ENCODE measurements at regions not wholly inside any gene's neighbourhood (a gene's known extent, or its start where the extent isn't known, plus 50 kb on each side); places are given as distances from the start of the nearest gene placed in this dataset.

- Histone ChIP-seq H3K79me2 (ENCODE audit: control insufficient read depth, insufficient read depth, low read length) (no peaks in the 10 kb centered on the region), H3K9me3 (ENCODE audit: control insufficient read depth, low read depth, low read length) (no peaks in the 10 kb centered on the region), H3K27ac (ENCODE audit: control insufficient read depth, insufficient read depth, low read length) (no peak overlapping the region), H3K4me3 (ENCODE audit: control insufficient read depth in 2 of 3, extremely low read depth in 1 of 3, insufficient read depth in 2 of 3, low read depth in 1 of 3, low read length in 3 of 3) (no peak overlapping the region), H3K9me1 (ENCODE audit: control insufficient read depth, extremely low read depth, insufficient read depth, low read length) (no peaks in the 10 kb centered on the region), H3K4me1 (ENCODE audit: control insufficient read depth, extremely low read depth, insufficient read depth, low read length) (no peaks in the 10 kb centered on the region), H3K36me3 (ENCODE audit: control insufficient read depth in 2 of 2, extremely low read depth in 1 of 2, insufficient read depth in 2 of 2, low read length in 2 of 2) (no peaks in the 10 kb centered on the region), H3K4me2 (ENCODE audit: control insufficient read depth, extremely low read depth, insufficient read depth, low read depth, low read length) (no peak overlapping the region), H4K20me1 (ENCODE audit: control insufficient read depth, extremely low read depth, insufficient read depth, low read length) (no peaks in the 10 kb centered on the region), H3K9ac (ENCODE audit: control insufficient read depth, extremely low read depth, insufficient read depth, low read length) (no peak overlapping the region), H3K27me3 (ENCODE audit: control insufficient read depth, extremely low read depth, insufficient read depth, low read length) (no peaks in the 10 kb centered on the region), H2AFZ (ENCODE audit: control insufficient read depth, low read length) (no peak overlapping the region)
- dilution Hi-C loops (cut with MboI; ENCODE audit: extremely low pct_ligation_motif_present, low sequenced_read_pairs) = no loop called here
- no peak for FAIRE-seq
- DNase-seq (ENCODE audit: low read depth, low spot score) = no peak
- TF ChIP-seq, protein P1, sequence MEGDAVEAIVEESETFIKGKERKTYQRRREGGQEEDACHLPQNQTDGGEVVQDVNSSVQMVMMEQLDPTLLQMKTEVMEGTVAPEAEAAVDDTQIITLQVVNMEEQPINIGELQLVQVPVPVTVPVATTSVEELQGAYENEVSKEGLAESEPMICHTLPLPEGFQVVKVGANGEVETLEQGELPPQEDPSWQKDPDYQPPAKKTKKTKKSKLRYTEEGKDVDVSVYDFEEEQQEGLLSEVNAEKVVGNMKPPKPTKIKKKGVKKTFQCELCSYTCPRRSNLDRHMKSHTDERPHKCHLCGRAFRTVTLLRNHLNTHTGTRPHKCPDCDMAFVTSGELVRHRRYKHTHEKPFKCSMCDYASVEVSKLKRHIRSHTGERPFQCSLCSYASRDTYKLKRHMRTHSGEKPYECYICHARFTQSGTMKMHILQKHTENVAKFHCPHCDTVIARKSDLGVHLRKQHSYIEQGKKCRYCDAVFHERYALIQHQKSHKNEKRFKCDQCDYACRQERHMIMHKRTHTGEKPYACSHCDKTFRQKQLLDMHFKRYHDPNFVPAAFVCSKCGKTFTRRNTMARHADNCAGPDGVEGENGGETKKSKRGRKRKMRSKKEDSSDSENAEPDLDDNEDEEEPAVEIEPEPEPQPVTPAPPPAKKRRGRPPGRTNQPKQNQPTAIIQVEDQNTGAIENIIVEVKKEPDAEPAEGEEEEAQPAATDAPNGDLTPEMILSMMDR (optimal IDR thresholded peaks at IDR 0.05 in 1 of 3, IDR thresholded peaks at IDR 0.05 in 1 of 3, conservative IDR thresholded peaks at IDR 0.05 in 1 of 3; ENCODE audit: extremely low read depth in 1 of 3, insufficient read depth in 2 of 3, low read length in 3 of 3) = no peak
- no peak for TF ChIP-seq EZH2 (IDR thresholded peaks at IDR 0.05; ENCODE audit: low read length)
Measured at GRCh38 chr3:145489011-145489410, 672.0 kb downstream of the PLOD2 start.

GRCh38 chr3:145490088-145491048 lies 670.6 kb downstream of the PLOD2 start:
- no peaks in the 10 kb centered on the region for H3K4me1 ChIP-seq (ENCODE audit: control insufficient read depth, extremely low read depth, insufficient read depth, low read length)
- TF ChIP-seq, protein P1 (optimal IDR thresholded peaks at IDR 0.05 in 1 of 3, IDR thresholded peaks at IDR 0.05 in 1 of 3, conservative IDR thresholded peaks at IDR 0.05 in 1 of 3; ENCODE audit: extremely low read depth in 1 of 3, insufficient read depth in 2 of 3, low read length in 3 of 3) = no peak
- H3K27me3 ChIP-seq (ENCODE audit: control insufficient read depth, extremely low read depth, insufficient read depth, low read length) = no peaks in the 10 kb centered on the region
- H3K36me3 ChIP-seq (ENCODE audit: control insufficient read depth in 2 of 2, extremely low read depth in 1 of 2, insufficient read depth in 2 of 2, low read length in 2 of 2) = no peaks in the 10 kb centered on the region
- no peak overlapping the region for H3K27ac ChIP-seq (ENCODE audit: control insufficient read depth, insufficient read depth, low read length)
- DNase-seq (ENCODE audit: low read depth, low spot score) (no peak), FAIRE-seq (no peak)
- no peaks in the 10 kb centered on the region for H3K79me2 ChIP-seq (ENCODE audit: control insufficient read depth, insufficient read depth, low read length)
- H4K20me1 ChIP-seq (ENCODE audit: control insufficient read depth, extremely low read depth, insufficient read depth, low read length) = no peaks in the 10 kb centered on the region
- H3K9me1 ChIP-seq (ENCODE audit: control insufficient read depth, extremely low read depth, insufficient read depth, low read length) = no peaks in the 10 kb centered on the region
- no peak overlapping the region for H3K4me2 ChIP-seq (ENCODE audit: control insufficient read depth, extremely low read depth, insufficient read depth, low read depth, low read length)
- H3K9ac ChIP-seq (ENCODE audit: control insufficient read depth, extremely low read depth, insufficient read depth, low read length) = no peak overlapping the region
- dilution Hi-C loops (cut with MboI; ENCODE audit: extremely low pct_ligation_motif_present, low sequenced_read_pairs) = no loop called here
- H2AFZ ChIP-seq (ENCODE audit: control insufficient read depth, low read length) = no peak overlapping the region
- no peak overlapping the region for H3K4me3 ChIP-seq (ENCODE audit: control insufficient read depth in 2 of 3, extremely low read depth in 1 of 3, insufficient read depth in 2 of 3, low read depth in 1 of 3, low read length in 3 of 3)
- H3K9me3 ChIP-seq (ENCODE audit: control insufficient read depth, low read depth, low read length) = no peaks in the 10 kb centered on the region
